Hindlimb muscle (tissue), 1 donor: ENCODE measurements at regions not wholly inside any gene's neighbourhood (a gene's known extent, or its start where the extent isn't known, plus 50 kb on each side); places are given as distances from the start of the nearest gene placed in this dataset.
"Not testable (repeated sequence)": the region's sequence is repeated elsewhere in the genome, so short reads cannot be mapped to it uniquely, and the experiment has no call there.

Experiments
- DNase-seq: peaks from one replicate; pipeline ENCODE4 v3.0.0-alpha.2; 2013

DNA sequence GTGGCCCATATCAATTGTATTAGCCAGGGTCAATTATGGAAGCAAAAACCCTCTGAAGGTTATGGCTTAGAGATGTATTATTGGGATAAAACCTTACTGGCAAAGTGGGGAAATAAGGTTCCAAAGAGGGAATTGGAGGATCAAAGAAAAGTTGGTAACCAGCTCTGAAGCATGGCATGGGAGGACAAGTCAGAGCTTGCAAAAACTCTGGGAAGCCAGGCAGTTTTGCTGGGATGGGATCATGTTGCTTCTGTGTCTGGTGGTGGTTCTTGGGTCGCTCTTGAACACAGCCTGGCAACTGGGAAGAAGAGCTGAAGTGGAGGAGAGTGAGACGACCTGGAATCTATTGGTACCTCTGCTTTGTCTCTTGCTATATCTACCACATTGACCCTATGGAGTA is 162.6 kb downstream of the PMAIP1 start:
- DNase-seq = no peak

DNA sequence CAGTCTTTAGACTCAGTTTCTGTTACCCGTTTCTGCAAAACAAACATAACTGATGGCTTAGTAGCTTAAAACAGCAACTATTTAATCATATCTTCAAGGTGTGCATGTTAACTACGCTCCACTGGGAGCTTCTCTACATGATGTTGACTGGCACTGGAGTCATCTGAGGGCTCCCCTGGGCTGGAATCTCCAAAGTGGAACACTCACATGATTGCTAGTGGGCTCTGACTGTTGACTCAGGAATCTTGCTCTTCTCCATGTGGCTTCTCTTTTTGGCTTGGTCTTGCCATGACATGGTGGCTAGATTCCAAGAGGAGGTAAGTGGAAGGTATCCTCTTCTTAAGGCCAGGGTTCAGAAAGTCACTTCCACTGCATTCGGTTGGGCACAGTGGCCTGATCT is 160.8 kb downstream of the PMAIP1 start:
- no peak for DNase-seq

DNA sequence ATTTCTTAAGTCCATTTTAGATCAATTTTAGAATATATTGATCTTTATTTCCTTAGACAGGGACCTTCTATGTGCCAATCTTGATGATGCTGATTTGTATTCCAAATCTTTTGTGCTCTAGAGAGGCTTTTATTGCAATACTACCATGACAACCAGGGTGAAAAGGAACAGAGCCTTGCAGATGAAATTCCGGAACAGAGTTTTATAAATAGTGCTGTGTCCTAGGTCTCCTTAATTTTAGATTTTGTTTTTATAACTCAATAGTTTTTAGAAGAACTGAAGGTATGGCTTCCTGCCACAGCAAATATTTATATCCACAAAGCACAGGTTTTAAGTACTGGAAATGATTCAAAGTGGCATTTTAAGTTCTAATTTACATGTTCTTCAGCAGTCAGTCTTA is 160.2 kb downstream of the PMAIP1 start:
- DNase-seq = no peak

DNA sequence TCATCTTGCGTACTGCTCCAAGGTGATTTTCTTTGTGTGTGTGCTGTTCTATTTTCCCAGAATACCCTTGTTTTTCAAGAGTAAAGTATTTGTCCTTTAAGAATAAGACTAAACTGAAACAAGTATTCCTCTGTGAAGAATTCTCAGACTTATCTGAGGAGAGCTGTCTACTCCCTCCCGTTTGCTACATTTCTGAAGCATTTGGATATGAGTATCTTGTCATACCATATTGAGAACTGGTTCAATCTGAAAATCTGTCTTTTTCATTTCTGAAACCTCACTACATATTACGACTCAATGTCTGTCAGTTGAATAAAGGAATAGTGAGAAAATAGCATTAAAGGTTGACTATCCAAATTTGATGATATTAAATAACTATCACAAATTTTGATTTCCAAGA is 159.4 kb downstream of the PMAIP1 start:
- DNase-seq = no peak

DNA sequence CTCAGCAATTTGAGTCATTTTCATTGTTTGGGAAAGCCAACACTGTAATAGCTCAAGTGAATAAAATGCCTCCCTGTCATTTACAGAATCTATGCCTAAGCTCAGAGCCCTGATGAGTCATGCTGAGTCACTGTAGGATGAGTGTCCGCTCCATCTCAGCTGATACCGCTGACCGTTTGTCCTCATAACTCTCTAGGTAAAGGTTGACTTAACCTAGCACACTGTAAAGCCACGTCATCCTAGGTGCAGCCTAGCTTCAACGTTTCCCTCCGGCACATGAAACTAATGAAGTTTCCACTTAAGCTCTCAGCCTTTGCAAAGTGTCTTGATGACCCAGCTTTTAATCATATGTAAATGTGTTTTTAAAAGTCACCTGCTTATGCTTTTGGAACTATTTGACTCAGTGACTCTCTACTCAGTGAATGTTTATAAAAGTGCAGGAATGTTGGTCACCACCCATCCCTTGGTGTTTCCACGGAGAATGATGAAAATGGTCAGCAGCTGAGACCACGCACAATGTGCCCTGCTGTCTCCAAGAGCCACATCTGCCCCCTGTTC is 154.0 kb downstream of the PMAIP1 start:
- DNase-seq = no peak

DNA sequence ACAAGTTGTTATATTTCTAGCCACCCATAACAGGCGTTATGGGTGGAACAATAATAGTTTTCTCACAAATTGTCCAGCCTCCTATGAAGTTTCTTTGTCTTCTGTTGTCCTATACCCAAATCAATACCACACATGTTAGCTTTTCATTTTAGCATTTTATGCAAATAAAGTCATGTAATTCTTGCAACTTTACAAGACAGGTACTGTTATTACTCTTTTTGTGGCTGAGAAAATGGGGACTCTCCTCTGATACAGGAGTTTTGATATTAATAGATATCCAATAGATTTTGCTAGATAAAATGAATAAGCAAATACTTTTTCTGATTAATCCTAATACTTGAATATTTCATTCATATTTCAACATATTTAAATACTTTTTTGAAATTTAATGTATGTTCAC is 151.0 kb downstream of the PMAIP1 start:
- no peak for DNase-seq

DNA sequence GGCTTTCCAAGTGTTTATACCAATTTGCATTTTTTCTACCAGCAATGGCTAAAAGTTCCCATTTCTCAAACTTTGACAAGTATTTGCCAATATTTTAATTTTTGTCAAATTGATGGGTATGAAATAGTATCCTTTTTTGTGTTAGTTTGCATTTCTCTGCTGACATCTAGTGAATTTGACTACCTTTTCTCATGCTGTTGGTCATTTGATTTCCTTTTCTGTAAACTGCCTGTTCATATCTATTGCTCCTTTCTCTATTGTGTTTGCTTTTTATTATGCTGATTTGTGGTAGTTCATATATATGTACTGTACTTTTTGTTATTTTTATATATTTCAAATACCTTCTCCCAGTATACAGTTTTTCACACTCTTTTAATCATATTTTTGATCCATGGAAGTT is 149.4 kb downstream of the PMAIP1 start:
- no peak for DNase-seq

DNA sequence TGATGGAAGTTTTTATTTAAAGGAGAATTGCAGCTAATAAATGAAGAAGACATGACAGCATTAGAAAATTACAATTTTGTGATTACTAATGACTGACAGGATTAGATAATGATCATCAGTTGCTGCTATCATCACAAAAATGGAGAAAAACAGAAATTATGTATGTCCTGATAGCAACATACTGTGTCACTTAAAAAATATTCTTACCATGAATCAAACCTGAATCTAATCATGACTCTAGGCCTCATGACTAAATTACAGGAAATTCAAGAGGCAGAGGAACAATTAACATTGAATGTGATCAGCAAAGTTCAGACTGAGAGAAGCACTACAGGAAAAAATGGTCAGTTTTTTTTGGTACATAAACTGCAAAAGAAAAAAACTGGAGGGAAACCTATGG is 147.8 kb downstream of the PMAIP1 start:
- no peak for DNase-seq

DNA sequence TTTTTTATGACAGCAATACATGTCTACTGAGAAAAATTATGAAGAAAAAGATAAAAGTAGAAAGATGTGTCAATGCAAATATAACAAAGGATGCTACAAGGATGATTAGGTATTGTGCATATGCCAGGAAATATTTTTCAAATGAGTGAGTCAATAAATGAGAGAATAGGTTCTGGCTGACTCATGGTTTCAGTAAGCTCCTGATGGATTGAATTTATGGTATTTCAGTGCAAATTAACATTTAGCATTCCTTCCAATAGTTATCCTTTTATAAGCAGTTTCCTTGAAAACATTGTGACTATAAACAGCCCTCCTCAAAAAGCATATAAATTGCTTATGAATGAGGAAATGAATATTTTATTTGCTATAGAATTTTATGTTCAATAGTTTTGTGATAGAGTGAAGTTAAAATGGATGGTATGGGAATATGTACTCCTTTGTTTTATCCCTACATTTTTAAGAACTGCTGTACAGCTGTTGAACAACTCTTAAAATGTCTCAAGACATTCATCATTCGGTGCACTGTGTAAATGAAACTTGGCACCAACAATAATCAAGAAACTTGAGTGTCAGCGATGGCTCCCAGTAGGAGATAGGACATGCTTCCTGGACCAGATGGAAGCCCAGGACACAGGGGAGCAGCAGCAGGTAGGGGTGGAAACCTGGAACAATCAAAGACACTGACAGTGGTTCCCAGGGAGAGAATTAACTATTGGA is 144.7 kb downstream of the PMAIP1 start:
- no peak for DNase-seq

DNA sequence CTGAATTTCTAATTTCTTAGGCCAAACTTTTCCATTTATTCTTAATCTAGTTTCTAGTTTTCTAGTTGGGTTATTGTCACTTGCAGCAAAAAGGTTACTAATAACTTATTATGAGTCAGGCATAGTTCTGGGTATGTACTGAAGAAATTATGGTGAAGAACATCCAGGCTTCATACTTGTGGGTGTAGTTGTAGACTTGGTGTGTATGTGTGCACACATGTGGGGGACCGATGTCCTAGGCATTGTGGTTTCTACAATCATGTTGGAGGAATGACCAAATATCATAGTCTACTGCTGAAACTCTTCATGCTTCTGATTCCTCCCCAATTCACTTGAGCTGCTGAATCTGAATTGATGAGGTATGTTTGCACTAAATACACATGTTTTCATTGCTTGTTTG is 141.2 kb downstream of the PMAIP1 start:
- no peak for DNase-seq

DNA sequence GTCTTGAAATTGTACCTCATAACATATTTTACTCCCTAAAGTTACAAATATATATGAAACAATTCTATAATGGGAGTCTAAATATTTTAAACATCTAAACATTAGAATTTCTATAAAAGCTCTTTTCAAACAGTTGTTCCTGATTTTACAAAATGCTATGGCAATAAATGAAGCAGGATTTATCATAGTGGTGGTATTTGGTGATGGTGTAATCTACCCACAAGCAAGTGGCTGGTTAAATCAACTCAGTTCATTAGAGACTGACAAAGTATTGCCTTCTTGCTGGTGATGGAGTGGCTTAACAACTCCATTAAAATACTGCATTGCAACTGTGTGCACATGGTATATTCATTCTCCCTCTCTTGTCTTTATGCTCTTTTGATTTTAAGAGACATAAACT is 138.9 kb downstream of the PMAIP1 start:
- no peak for DNase-seq

DNA sequence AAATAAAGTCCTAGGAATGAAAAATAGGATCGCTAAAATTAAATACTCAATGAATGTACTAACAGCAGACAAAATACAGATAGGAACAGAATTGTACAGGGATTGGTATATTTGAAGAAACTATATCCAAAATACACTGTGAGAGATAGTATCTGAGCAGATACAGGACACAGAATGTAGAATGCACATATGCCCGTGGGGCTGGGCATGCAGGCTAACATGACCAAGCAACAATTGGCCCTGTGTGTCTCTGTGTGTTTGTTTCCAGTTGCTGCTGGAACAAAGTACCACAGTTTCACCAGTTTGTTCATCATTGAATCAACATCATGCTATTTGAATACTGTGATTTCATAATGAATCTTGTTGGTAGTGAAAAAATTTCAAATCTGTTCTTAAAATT is 127.6 kb downstream of the PMAIP1 start:
- DNase-seq = no peak

DNA sequence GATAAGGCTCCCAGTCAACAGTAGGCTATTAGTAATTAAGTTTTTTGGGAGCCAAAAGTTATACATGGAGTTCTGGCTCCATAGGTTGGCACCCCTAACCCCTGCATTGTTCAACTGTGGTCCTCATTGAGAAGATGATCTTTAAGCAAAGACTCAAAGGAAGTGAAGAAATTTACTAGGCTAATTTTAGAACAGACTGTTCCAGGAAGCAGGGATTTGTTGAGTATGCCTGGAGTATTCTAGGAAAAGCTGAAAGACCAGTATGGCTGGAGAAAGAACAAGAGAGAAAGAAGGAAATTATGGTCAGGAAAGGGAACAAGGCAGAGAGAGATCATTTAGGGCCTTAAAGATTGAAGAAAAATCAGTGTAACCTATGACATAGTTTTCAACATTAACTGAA is 125.1 kb downstream of the PMAIP1 start:
- no peak for DNase-seq

DNA sequence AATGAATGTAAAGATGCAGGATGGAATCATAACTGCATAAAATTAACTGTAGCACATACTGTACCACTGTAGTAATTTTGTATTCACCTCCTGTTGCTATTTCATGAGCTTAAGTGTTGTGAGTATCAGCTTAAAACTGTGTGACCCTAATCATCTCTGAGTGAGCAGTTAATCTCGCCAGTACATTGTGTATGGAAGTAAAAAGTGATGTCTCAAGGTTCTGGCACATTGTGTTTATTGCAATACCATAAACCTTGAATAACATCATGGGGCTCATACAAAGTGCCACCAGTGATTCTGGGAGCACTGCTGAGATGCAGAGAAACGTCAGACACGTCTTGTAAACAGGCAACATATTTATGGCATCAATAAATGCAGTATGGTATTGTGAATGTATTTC is 124.5 kb downstream of the PMAIP1 start:
- no peak for DNase-seq

DNA sequence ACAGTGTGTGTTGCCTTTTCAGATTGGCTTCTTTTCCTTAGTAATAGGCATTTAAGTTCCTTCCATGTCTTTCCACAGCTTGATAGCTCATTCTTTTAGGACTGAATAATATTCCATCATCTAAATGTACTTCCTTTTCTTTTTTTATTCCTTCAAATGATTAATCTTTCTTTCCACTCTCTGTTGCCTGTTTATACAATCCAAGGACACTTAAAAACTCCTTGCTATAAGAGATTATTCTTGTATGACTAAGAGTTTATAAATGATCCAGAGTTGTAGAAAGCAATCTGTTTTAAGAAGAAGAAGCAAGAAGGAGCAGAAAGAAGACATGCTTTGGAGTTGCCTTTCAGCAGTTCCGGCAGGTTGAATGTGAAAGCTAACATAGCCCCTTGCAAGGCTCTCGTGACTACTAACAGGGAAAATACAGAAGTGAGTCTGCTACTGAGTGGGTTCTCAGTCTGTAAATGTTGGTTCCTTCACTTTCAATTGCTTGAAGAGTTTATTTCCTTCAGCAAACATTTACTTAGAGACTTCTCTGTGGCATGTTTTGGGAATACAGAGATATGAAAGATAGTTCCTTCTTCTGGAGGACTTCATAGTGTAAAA is 123.0 kb downstream of the PMAIP1 start:
- no peak for DNase-seq

DNA sequence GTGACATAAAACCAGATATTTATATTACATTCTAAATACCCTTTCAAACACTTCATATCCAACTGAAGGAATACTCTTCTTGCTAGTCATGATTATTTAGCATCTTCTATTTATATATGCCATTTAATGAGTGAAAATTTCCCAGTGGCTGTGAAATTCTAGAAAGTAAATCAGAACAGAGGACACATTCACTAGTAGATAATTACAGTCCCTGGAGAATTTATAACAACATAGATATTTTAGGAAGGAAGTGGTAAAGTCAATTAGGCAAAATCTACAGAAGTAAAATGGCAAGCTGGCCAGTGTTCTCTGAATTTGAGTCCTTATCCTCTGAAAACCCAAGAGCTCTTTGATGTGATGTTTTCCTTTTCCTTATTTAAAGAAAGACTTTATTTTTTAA is 121.8 kb downstream of the PMAIP1 start:
- DNase-seq = no peak

DNA sequence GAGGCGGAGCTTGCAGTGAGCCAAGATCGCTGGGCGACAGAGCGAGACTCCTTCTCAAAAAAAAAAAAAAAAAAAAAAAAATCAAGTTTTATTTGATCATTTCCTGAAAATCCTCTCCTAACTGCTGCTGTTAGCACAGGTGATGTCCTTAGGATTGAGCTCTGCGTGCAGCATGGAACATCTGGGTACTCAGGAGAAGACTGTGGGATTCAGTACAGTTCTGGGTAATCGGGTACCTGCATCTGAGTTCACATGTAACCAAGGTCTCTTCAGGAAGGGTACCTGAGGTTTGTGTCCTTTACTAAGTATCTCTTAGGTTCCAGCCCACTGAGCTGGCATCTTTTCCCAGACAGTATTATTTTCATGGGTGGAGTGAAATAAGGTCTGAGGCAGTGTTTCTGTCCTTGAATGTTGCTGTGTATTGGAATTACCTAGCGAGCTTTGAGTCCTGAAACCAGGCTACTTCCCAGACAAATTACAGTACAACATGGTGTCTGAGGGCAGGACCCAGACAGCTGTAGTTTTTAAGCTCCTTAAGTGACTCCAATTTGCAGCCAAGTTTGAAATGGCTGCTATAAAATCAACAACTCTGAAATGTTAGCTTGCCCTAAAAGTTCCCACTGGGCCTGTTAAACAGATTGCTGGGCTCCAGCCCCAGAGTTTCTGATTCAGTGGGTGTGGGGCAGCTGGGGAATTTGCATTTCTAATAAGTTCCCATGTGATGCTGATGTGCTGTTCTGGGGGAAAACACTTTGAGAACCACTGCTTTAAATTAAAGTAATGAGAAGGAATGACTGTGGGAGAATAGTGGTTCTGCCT is 120.5 kb downstream of the PMAIP1 start:
- DNase-seq = no peak

DNA sequence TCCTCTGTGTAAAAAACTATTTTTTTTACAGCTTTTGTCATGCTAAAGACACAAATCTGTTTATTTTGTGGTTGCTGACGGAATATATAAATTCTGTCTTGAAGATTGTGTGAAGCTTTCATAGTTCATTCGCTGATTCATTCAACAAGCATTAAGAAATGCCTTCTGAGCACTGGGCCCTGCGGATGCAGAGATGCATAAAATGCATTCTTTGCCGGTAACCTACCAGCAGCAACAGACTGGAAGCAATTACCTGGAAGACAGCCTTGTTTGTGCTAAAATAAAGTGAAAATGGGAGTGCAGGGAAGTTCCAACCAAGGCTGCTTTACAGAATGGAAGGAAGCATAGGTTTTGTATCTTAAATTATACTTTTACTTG is 119.7 kb downstream of the PMAIP1 start:
- no peak for DNase-seq

DNA sequence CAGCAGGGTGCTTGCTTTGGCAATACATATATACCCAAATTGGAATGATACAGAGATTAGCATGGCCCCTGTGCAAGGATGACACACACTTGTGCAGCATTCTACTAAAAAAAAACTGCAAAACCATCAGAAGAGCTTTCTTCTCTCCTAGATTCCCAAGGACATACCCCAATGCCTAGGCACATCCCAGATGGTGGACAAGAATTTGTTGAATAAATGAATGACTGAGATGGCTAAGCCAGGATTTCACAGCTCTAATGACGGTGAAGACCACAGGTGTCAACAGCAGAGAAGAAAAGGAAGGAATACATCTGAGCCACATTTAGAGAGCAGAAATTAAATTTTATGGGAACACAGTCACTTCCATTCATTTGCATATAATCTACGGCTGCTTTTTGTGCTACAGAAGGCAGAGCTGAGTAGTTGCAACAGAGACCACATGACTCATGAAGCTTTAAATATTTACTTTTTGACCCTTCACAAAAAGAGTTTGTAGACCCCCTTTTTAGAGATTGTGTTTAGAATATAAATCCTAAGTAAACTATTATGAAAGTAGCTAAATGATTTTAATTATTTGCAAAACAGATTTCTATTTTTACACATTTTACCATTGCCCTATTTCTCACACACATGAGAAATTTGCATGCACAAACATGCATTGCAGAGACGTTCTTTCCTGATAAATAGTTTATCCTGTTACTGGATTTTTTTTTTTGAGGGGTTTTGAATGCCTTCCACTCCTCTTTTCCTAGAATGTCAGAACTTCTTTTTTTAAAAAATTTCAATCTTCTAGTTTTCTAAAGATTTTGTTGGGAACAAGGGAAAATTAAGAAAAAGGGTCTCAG is 119.0 kb downstream of the PMAIP1 start:
- DNase-seq = no peak

DNA sequence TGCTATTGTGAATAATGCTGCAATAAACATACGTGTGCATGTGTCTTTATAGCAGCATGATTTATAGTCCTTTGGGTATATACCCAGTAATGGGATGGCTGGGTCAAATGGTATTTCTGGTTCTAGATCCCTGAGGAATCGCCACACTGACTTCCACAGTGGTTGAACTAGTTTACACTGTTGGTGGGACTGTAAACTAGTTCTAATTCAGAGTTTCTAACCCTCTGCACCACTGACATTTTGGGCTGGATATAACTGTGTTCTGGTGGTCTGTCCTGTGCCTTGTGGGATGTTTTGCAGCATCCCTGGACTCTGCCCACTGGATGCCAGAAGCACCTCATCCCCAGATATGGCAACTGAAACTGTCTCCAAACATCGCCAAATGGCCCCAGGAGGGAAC is 118.3 kb downstream of the PMAIP1 start:
- not testable (repeated sequence) for DNase-seq

DNA sequence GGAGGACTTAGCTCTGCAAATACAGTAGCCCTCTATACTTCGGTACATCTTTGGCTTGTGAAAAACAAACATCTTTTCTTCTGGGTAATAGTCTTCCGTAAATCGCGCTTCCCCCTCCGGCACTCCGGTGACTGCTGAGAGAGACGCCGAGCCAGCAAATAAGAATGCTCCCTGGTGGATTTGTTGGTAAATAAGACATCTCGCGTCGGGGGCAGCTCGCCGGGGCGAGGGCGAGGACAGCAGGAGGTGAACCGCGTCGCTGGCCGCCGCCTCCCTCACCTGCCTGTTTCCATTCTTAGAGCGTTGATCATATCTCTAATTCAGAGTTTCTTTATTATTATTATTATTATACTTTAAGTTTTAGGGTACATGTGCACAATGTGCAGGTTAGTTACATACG is 117.6 kb downstream of the PMAIP1 start:
- no peak for DNase-seq

DNA sequence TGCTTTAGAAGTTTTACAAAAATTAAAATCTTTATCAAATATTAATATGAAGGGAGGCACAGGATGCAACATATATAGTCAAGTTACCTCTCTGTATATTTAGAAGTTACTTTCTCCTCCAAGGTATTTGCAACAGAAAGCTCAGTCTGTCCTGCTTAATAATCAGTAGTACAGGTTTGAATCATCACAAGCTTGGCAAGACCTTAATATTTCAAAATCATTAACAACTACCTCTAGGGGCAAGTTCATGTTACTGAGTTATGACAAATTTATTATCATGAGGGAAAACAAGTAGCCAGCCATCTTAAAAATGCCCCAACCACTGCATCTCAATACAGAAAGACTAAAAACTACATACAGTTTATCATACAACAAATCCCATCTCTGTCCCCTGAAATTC is 116.0 kb downstream of the PMAIP1 start:
- DNase-seq = not testable (repeated sequence)

DNA sequence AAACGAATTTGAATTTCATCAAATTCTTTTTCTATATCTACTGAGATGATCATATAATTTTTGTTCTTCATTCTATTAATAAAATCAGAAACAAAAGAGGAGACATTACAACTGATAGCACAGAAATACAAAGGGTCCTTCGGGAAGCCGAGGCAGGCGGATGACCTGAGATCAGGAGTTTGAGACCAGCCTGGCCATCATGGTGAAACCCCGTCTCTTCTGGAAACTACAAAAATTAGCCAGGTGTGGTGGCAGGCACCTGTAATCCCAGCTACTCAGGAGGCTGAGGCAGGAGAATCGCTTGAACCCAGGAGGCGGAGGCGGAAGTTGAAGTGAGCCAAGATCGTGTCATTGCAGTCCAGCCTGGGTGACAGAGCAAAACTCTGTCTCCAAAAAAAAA is 113.4 kb downstream of the PMAIP1 start:
- DNase-seq = not testable (repeated sequence)
